ENCODE measurements at regions not wholly inside any gene's neighbourhood (a gene's known extent, or its start where the extent isn't known, plus 50 kb on each side); places are given as distances from the start of the nearest gene placed in this dataset.

- no peak for TF ChIP-seq GATA3 (IDR thresholded peaks at IDR 0.05; ENCODE audit: low read depth, low read length)
- no peak for TF ChIP-seq GATA2 (IDR thresholded peaks at IDR 0.05; ENCODE audit: low read depth, low read length)
Measured at GRCh38 chr5:152144030-152144429, 219.4 kb upstream of the GLRA1 start.

All from SH-SY5Y (cell line).